Colonic mucosa (tissue), 4 donors: ENCODE measurements at regions not wholly inside any gene's neighbourhood (a gene's known extent, or its start where the extent isn't known, plus 50 kb on each side); places are given as distances from the start of the nearest gene placed in this dataset. TPM values are rescaled to one million over a fixed set of nuclear protein-coding genes. Genes with fewer than 3 reads are reported as not detected.

Experiments used
- DNase-seq: peaks from one replicate; pipeline ENCODE4 v3.0.0-alpha.2; 2020
- H3K27ac ChIP-seq: fragments of 200-600 bp; one replicate; pipeline ENCODE4 v1.8.0; 2021
- H3K27me3 ChIP-seq: fragments of 200-600 bp; one replicate; pipeline ENCODE4 v1.8.0; 2021
- H3K36me3 ChIP-seq: fragments of 200-600 bp; one replicate; pipeline ENCODE4 v1.8.0; 2021
- H3K4me1 ChIP-seq: fragments of 200-600 bp; one replicate; pipeline ENCODE4 v1.8.0; 2021; ENCODE audit warnings: mild to moderate bottlenecking
- H3K4me3 ChIP-seq: fragments of 200-600 bp; one replicate; pipeline ENCODE4 v1.8.0; 2021
- H3K9ac ChIP-seq, 2 donors: one replicate each; pipeline ENCODE4 v1.7.0; 2013; ENCODE audit warnings: control low read depth in 2 of 2, low read depth in 2 of 2, low read length in 2 of 2
- H3K9me3 ChIP-seq: fragments of 200-600 bp; one replicate; pipeline ENCODE4 v1.8.0; 2021
- intact Hi-C: fragments of 100-400 bp; cut with DNase I; formaldehyde crosslinking; loops from one replicate; pipeline ENCODE4 v1.14.1; 2022
- microRNA-seq: library from miRNA; unstranded; fragments of <30 nt; microRNA quantifications from one replicate; pipeline ENCODE4, GENCODE V29; 2019
- TF ChIP-seq, protein P1 (sequence below): fragments of 200-600 bp; IDR thresholded peaks from one replicate; pipeline ENCODE4 v1.8.0; 2022; ENCODE audit warnings: antibody characterized with exemption, mild to moderate bottlenecking
- donor health status: healthy.
- donor health status: DM: no; HTN: no; CAD: no.
- donor health status: DM: no; HTN: no; CAD: no.

DNA sequence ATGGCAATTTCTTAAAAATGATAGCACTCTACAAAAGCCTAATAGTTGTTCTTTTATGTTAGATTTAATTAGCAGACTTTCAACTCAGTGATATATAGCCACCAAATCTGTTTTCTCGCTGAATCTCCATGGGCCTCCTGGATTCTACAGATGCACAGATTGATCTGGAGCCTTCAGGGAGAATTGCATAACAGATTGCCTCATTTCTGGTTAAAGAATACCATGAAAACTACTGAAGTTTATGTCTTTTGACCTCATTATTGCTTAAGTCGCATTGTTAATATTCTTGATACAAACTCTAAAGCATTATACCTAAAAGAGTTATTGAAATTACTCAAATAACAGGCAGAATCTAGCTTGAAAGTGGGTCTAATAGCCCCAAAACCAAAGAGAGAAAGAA is 53.7 kb upstream of the PRR20A start:
- TF ChIP-seq, protein P1, sequence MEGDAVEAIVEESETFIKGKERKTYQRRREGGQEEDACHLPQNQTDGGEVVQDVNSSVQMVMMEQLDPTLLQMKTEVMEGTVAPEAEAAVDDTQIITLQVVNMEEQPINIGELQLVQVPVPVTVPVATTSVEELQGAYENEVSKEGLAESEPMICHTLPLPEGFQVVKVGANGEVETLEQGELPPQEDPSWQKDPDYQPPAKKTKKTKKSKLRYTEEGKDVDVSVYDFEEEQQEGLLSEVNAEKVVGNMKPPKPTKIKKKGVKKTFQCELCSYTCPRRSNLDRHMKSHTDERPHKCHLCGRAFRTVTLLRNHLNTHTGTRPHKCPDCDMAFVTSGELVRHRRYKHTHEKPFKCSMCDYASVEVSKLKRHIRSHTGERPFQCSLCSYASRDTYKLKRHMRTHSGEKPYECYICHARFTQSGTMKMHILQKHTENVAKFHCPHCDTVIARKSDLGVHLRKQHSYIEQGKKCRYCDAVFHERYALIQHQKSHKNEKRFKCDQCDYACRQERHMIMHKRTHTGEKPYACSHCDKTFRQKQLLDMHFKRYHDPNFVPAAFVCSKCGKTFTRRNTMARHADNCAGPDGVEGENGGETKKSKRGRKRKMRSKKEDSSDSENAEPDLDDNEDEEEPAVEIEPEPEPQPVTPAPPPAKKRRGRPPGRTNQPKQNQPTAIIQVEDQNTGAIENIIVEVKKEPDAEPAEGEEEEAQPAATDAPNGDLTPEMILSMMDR: no peak
- H3K9me3 ChIP-seq: no peaks in the 10 kb centered on the region
- intact Hi-C loops: no loop called here
- H3K27me3 ChIP-seq: no peaks in the 10 kb centered on the region
- no peak for DNase-seq
- H3K9ac ChIP-seq: no peak overlapping the region
- no peak overlapping the region for H3K27ac ChIP-seq
- H3K4me3 ChIP-seq: no peak overlapping the region
- H3K36me3 ChIP-seq: no peaks in the 10 kb centered on the region
- H3K4me1 ChIP-seq: no peaks in the 10 kb centered on the region

Small RNAs in the stretch of these regions (microRNA-seq; reads per million reads assigned to microRNA genes)
- not detected for gene MIR1297
- not detected for gene MIR5007
